ENCODE measurements at regions not wholly inside any gene's neighbourhood (a gene's known extent, or its start where the extent isn't known, plus 50 kb on each side); places are given as distances from the start of the nearest gene placed in this dataset.
"Not testable (repeated sequence)": the region's sequence is repeated elsewhere in the genome, so short reads cannot be mapped to it uniquely, and the experiment has no call there.

GRCh38 chr13:67464154-67464553, 234.0 kb upstream of the PCDH9 start:
- CTCF ChIA-PET = no interaction called here

GRCh38 chr13:67462098-67462497, 232.0 kb upstream of the PCDH9 start:
- Mint-ChIP-seq H3K36me3 (ENCODE audit: insufficient read depth, unreplicated experiment) (no peaks in the 10 kb centered on the region), H3K9me3 (ENCODE audit: unreplicated experiment) (no peaks in the 10 kb centered on the region), H3K4me3 (ENCODE audit: unreplicated experiment) (no peak overlapping the region), H3K4me1 (ENCODE audit: low read depth, unreplicated experiment) (no peaks in the 10 kb centered on the region), H3K27ac (ENCODE audit: unreplicated experiment) (no peak overlapping the region), H3K27me3 (ENCODE audit: insufficient read depth, unreplicated experiment) (no peaks in the 10 kb centered on the region)
- POLR2A ChIA-PET = no interaction called here
- H3K9me3 ChIP-seq = no peaks in the 10 kb centered on the region
- no peaks in the 10 kb centered on the region for H3K4me1 ChIP-seq
- CTCF ChIA-PET = interaction anchor here (0.7 kb wide), 1 partner anchor 275 kb away, joined by 3 read pairs; no protein-coding TSS in a partner anchor
- no TSS peak for BruUV-seq (replicated peaks)
- no peak for TF ChIP-seq CTCF (IDR thresholded peaks at IDR 0.05; ENCODE audit: insufficient read depth in 1 of 2, low read depth in 1 of 2, low read length in 1 of 2, severe bottlenecking in 1 of 2, unreplicated experiment in 1 of 2)
- intact Hi-C loops (cut with micrococcal nuclease; ENCODE audit: unreplicated experiment) = no loop called here
- H3K4me3 ChIP-seq (ENCODE audit: low read depth, low read length) = no peak overlapping the region
- no peaks in the 10 kb centered on the region for H3K36me3 ChIP-seq (ENCODE audit: control insufficient read depth, insufficient read depth, low read length)
- H3K27me3 ChIP-seq (replicated peaks; ENCODE audit: control insufficient read depth, insufficient read depth, low read length) = no peaks in the 10 kb centered on the region
- DNase-seq = no peak

More at GRCh38 chr13:67464154-67464553, 234.0 kb upstream of the PCDH9 start:
- TF ChIP-seq CTCF (IDR thresholded peaks at IDR 0.05; ENCODE audit: insufficient read depth in 1 of 2, low read depth in 1 of 2, low read length in 1 of 2, severe bottlenecking in 1 of 2, unreplicated experiment in 1 of 2) = no peak
- no TSS peak for BruUV-seq (replicated peaks)
- H3K36me3 Mint-ChIP-seq (ENCODE audit: insufficient read depth, unreplicated experiment) = no peaks in the 10 kb centered on the region
- no peaks in the 10 kb centered on the region for H3K9me3 Mint-ChIP-seq (ENCODE audit: unreplicated experiment)
- H3K27me3 ChIP-seq (replicated peaks; ENCODE audit: control insufficient read depth, insufficient read depth, low read length) = no peaks in the 10 kb centered on the region
- no peaks in the 10 kb centered on the region for H3K4me1 Mint-ChIP-seq (ENCODE audit: low read depth, unreplicated experiment)
- peaks cover 4% of the 10 kb centered on the region; the same call in 1 of the 2 replicates for H3K9me3 ChIP-seq
- no peak for DNase-seq
- POLR2A ChIA-PET = no interaction called here
- H3K36me3 ChIP-seq (ENCODE audit: control insufficient read depth, insufficient read depth, low read length) = no peaks in the 10 kb centered on the region
- no peak overlapping the region for H3K4me3 ChIP-seq (ENCODE audit: low read depth, low read length)
- no peaks in the 10 kb centered on the region for H3K27me3 Mint-ChIP-seq (ENCODE audit: insufficient read depth, unreplicated experiment)
- H3K4me1 ChIP-seq = no peaks in the 10 kb centered on the region
- intact Hi-C loops (cut with micrococcal nuclease; ENCODE audit: unreplicated experiment) = no loop called here
- H3K27ac Mint-ChIP-seq (ENCODE audit: unreplicated experiment) = no peak overlapping the region
- H3K4me3 Mint-ChIP-seq (ENCODE audit: unreplicated experiment) = no peak overlapping the region

GRCh38 chr13:67452526-67452925, 222.4 kb upstream of the PCDH9 start:
- CTCF ChIA-PET; H3K4me1 ChIP-seq; H3K4me3 Mint-ChIP-seq (ENCODE audit: unreplicated experiment); BruUV-seq (replicated peaks); H3K4me1 Mint-ChIP-seq (ENCODE audit: low read depth, unreplicated experiment); H3K27me3 ChIP-seq (replicated peaks; ENCODE audit: control insufficient read depth, insufficient read depth, low read length); DNase-seq; H3K36me3 ChIP-seq (ENCODE audit: control insufficient read depth, insufficient read depth, low read length); H3K36me3 Mint-ChIP-seq (ENCODE audit: insufficient read depth, unreplicated experiment); intact Hi-C loops (cut with micrococcal nuclease; ENCODE audit: unreplicated experiment); H3K9me3 ChIP-seq; POLR2A ChIA-PET; H3K27me3 Mint-ChIP-seq (ENCODE audit: insufficient read depth, unreplicated experiment); H3K4me3 ChIP-seq (ENCODE audit: low read depth, low read length); H3K27ac Mint-ChIP-seq (ENCODE audit: unreplicated experiment): not testable (repeated sequence)
- peaks cover 11% of the 10 kb centered on the region for H3K9me3 Mint-ChIP-seq (ENCODE audit: unreplicated experiment)

- Mint-ChIP-seq H3K36me3 (ENCODE audit: insufficient read depth, unreplicated experiment) (no peaks in the 10 kb centered on the region), H3K4me3 (ENCODE audit: unreplicated experiment) (no peak overlapping the region), H3K27me3 (ENCODE audit: insufficient read depth, unreplicated experiment) (peaks cover 2% of the 10 kb centered on the region), H3K27ac (ENCODE audit: unreplicated experiment) (no peak overlapping the region), H3K4me1 (ENCODE audit: low read depth, unreplicated experiment) (no peaks in the 10 kb centered on the region), H3K9me3 (ENCODE audit: unreplicated experiment) (no peaks in the 10 kb centered on the region)
- H3K9me3 ChIP-seq = no peaks in the 10 kb centered on the region
- CTCF ChIA-PET = no interaction called here
- no peak for DNase-seq
- H3K4me3 ChIP-seq (ENCODE audit: low read depth, low read length) = no peak overlapping the region
- POLR2A ChIA-PET = no interaction called here
- TF ChIP-seq CTCF (IDR thresholded peaks at IDR 0.05; ENCODE audit: insufficient read depth in 1 of 2, low read depth in 1 of 2, low read length in 1 of 2, severe bottlenecking in 1 of 2, unreplicated experiment in 1 of 2) = no peak
- H3K27me3 ChIP-seq (replicated peaks; ENCODE audit: control insufficient read depth, insufficient read depth, low read length) = no peaks in the 10 kb centered on the region
- no peaks in the 10 kb centered on the region for H3K36me3 ChIP-seq (ENCODE audit: control insufficient read depth, insufficient read depth, low read length)
- intact Hi-C loops (cut with micrococcal nuclease; ENCODE audit: unreplicated experiment) = no loop called here
- BruUV-seq (replicated peaks) = no TSS peak
- no peaks in the 10 kb centered on the region for H3K4me1 ChIP-seq
Observed at GRCh38 chr13:67445436-67445835, 215.3 kb upstream of the PCDH9 start.

All from Caco-2 (cell line).